SK-N-SH treated with all-trans-retinoic acid at 6 μM for 48 hours (cell line): ENCODE measurements at regions not wholly inside any gene's neighbourhood (a gene's known extent, or its start where the extent isn't known, plus 50 kb on each side); places are given as distances from the start of the nearest gene placed in this dataset.

Experiments
- ARNTL ChIP-seq: fragments of 450-650 bp; formaldehyde crosslinking; IDR thresholded peaks from 2 replicates; pipeline ENCODE4 v1.5.0; 2020; ENCODE audit warnings: low read depth, mild to moderate bottlenecking, moderate library complexity, borderline replicate concordance
- CSRNP3 ChIP-seq: fragments of 250-450 bp; sonication (Bioruptor Pico); IDR thresholded peaks from 2 replicates; pipeline ENCODE4 v1.5.1; 2021; ENCODE audit warnings: mild to moderate bottlenecking, moderate library complexity
- GLIS3 ChIP-seq: fragments of 250-450 bp; sonication (Bioruptor Pico); IDR thresholded peaks from 2 replicates; pipeline ENCODE4 v1.5.0; 2020; ENCODE audit warnings: mild to moderate bottlenecking, moderate library complexity
- ISL1 ChIP-seq: fragments of 250-450 bp; sonication (Bioruptor Pico); IDR thresholded peaks from 2 replicates; pipeline ENCODE4 v2.1.2; 2022; ENCODE audit warnings: mild to moderate bottlenecking, moderate library complexity
- PATZ1 ChIP-seq: fragments of 250-450 bp; sonication (Bioruptor Pico); IDR thresholded peaks from 2 replicates; pipeline ENCODE4 v1.8.0; 2020; ENCODE audit warnings: mild to moderate bottlenecking, moderate library complexity, borderline replicate concordance
- TOX ChIP-seq: fragments of 250-450 bp; sonication (Bioruptor Pico); IDR thresholded peaks from 2 replicates; pipeline ENCODE4 v1.8.0; 2021; ENCODE audit warnings: mild to moderate bottlenecking, moderate library complexity, borderline replicate concordance
- TSHZ2 ChIP-seq: fragments of 250-450 bp; sonication (Bioruptor Pico); IDR thresholded peaks from 2 replicates; pipeline ENCODE4 v1.5.0; 2020; ENCODE audit warnings: mild to moderate bottlenecking, moderate library complexity
- ZNF565 ChIP-seq: fragments of 450-650 bp; formaldehyde crosslinking; conservative IDR thresholded peaks from 2 replicates; pipeline ENCODE4 v1.5.0; 2020; ENCODE audit warnings: low read depth, mild to moderate bottlenecking, moderate library complexity
- ZNF8 ChIP-seq: fragments of 450-650 bp; formaldehyde crosslinking; IDR thresholded peaks from 2 replicates; pipeline ENCODE4 v1.5.0; 2020; ENCODE audit warnings: mild to moderate bottlenecking, moderate library complexity

GRCh38 chr12:131547555-131547954, 163.3 kb upstream of the SFSWAP start:
- TF ChIP-seq ARNTL: no peak
- TF ChIP-seq CSRNP3: no peak
- TF ChIP-seq PATZ1 (CRISPR knock-in tag): no peak
- no peak for TF ChIP-seq ZNF565 (CRISPR knock-in tag)
- TF ChIP-seq TSHZ2 (CRISPR knock-in tag): no peak
- no peak for TF ChIP-seq GLIS3 (CRISPR knock-in tag)
- TF ChIP-seq ZNF8 (CRISPR knock-in tag): no peak
- no peak for TF ChIP-seq ISL1 (CRISPR knock-in tag)
- no peak for TF ChIP-seq TOX
